H1 (cell line): ENCODE measurements at regions not wholly inside any gene's neighbourhood (a gene's known extent, or its start where the extent isn't known, plus 50 kb on each side); places are given as distances from the start of the nearest gene placed in this dataset.

ENCODE experiments used
- CTCF ChIA-PET: fragments of 300-600 bp; sonication (Branson Sonifier 250); formaldehyde crosslinking; loops from one replicate; lab custom pipeline; 2021; ENCODE audit not compliant: partially characterized antibody; lab: Charles Lee
- POLR2A ChIA-PET: fragments of 300-600 bp; sonication (Branson Sonifier 250); formaldehyde crosslinking; loops from one replicate; lab custom pipeline; 2021; ENCODE audit warnings: inconsistent platforms; ENCODE audit not compliant: partially characterized antibody; lab: Charles Lee
- DNase-seq, 2 experiments: peaks; one replicate each; pipeline versions ENCODE4 v3.0.0 to v3.0.0-alpha.2; 2010 to 2022; ENCODE audit warnings: low spot score in 2 of 2, low read depth in 1 of 2, mixed read lengths in 1 of 2
- FAIRE-seq: peaks from 2 replicates; lab custom pipeline; 2011; peaks lifted over from hg19 to GRCh38; lab: Jason Lieb, UNC
- H2AFZ ChIP-seq: 2 replicates; pipeline ENCODE4 v1.8.1; 2012; ENCODE audit warnings: low read length, inconsistent platforms
- H2AK5ac ChIP-seq: 2 replicates; pipeline ENCODE4 v1.6.1; 2013; ENCODE audit warnings: low read depth, low read length
- H2BK120ac ChIP-seq: replicated peaks from 2 replicates; pipeline ENCODE3; 2013; ENCODE audit warnings: low read depth, low read length, inconsistent platforms
- H2BK12ac ChIP-seq: 2 replicates; pipeline ENCODE4 v1.6.1; 2013; ENCODE audit warnings: low read depth, low read length
- H2BK15ac ChIP-seq: 2 replicates; pipeline ENCODE4 v1.6.1; 2013; ENCODE audit warnings: low read length
- H2BK20ac ChIP-seq: 2 replicates; pipeline ENCODE4 v1.6.1; 2013; ENCODE audit warnings: low read length
- H2BK5ac ChIP-seq: 2 replicates; pipeline ENCODE4 v1.6.1; 2013; ENCODE audit warnings: low read depth, low read length
- H3K14ac ChIP-seq: 2 replicates; pipeline ENCODE4 v1.6.1; 2013; ENCODE audit warnings: inconsistent platforms; ENCODE audit not compliant: insufficient read length
- H3K18ac ChIP-seq: 2 replicates; pipeline ENCODE4 v1.6.1; 2013; ENCODE audit warnings: low read length; ENCODE audit errors: extremely low read depth
- H3K23ac ChIP-seq: 2 replicates; pipeline ENCODE4 v1.6.1; 2013; ENCODE audit warnings: inconsistent platforms; ENCODE audit not compliant: insufficient read length
- H3K23me2 ChIP-seq: 2 replicates; pipeline ENCODE4 v1.6.1; 2013; ENCODE audit warnings: low read depth, low read length
- H3K27ac ChIP-seq: 2 replicates; pipeline ENCODE4 v1.6.1; 2011; ENCODE audit warnings: low read depth, low read length, inconsistent platforms
- H3K27me3 ChIP-seq, 4 experiments: replicated peaks in 1 of 4; 1 replicate in 1 of 4; 2 replicates in 3 of 4; pipeline versions ENCODE4 v1.6.1 to v1.8.1; 2011 to 2013; ENCODE audit warnings: low read length in 3 of 4, mild to moderate bottlenecking in 3 of 4, inconsistent platforms in 2 of 4, mixed read lengths in 2 of 4, moderate library complexity in 1 of 4; ENCODE audit not compliant: control insufficient read depth in 3 of 4, insufficient read depth in 3 of 4; ENCODE audit errors: extremely low read depth in 1 of 4
- H3K36me3 ChIP-seq, 4 experiments: 2 replicates each; pipeline versions ENCODE4 v1.6.1 to v1.8.1; 2011 to 2013; ENCODE audit warnings: mild to moderate bottlenecking in 4 of 4, low read length in 3 of 4, moderate library complexity in 2 of 4, control low read depth in 1 of 4, inconsistent platforms in 1 of 4; ENCODE audit not compliant: insufficient read depth in 4 of 4, control insufficient read depth in 2 of 4
- H3K4ac ChIP-seq: replicated peaks from 2 replicates; pipeline ENCODE3; 2013; ENCODE audit warnings: low read length, low read depth, mixed read lengths, inconsistent platforms; ENCODE audit not compliant: insufficient read length
- H3K4me1 ChIP-seq, 4 experiments: replicated peaks in 1 of 4; 1 replicate in 1 of 4; 2 replicates in 3 of 4; pipeline versions ENCODE4 v1.6.1 to v1.8.1; 2011 to 2013; ENCODE audit warnings: low read length in 3 of 4, inconsistent platforms in 2 of 4, mixed read lengths in 1 of 4; ENCODE audit not compliant: insufficient read depth in 4 of 4, control insufficient read depth in 3 of 4
- H3K4me2 ChIP-seq, 2 experiments: 2 replicates each; pipeline versions ENCODE4 v1.6.1 to v1.8.1; 2011 to 2013; ENCODE audit warnings: low read depth in 2 of 2, low read length in 2 of 2, control low read depth in 1 of 2, inconsistent platforms in 1 of 2, mild to moderate bottlenecking in 1 of 2; ENCODE audit not compliant: insufficient read depth in 1 of 2
- H3K4me3 ChIP-seq, 4 experiments: fragments of 200-600, 300-600 bp in 1 of 4; sonication (generic), shearing (Covaris generic), sonication (Bioruptor Twin) in 1 of 4; 2 replicates each; pipeline versions ENCODE4 v1.5.1 to v1.8.1; 2011 to 2016; ENCODE audit warnings: low read length in 4 of 4, low read depth in 3 of 4, control low read depth in 2 of 4, inconsistent platforms in 2 of 4, mild to moderate bottlenecking in 2 of 4, mixed read lengths in 1 of 4, moderate library complexity in 1 of 4; ENCODE audit not compliant: insufficient read depth in 2 of 4; ENCODE audit errors: extremely low read depth in 1 of 4
- H3K56ac ChIP-seq: replicated peaks from 2 replicates; pipeline ENCODE3; 2013; ENCODE audit warnings: low read depth, mild to moderate bottlenecking, mixed read lengths, low read length, inconsistent platforms; ENCODE audit not compliant: insufficient read length
- H3K79me1 ChIP-seq: 2 replicates; pipeline ENCODE4 v1.6.1; 2013; ENCODE audit warnings: low read depth, low read length, control low read depth
- H3K79me2 ChIP-seq, 2 experiments: 2 replicates each; pipeline versions ENCODE4 v1.6.1 to v1.8.1; 2012 to 2013; ENCODE audit warnings: low read length in 2 of 2, mild to moderate bottlenecking in 2 of 2, inconsistent platforms in 1 of 2; ENCODE audit not compliant: insufficient read depth in 2 of 2, control insufficient read depth in 1 of 2
- H3K9ac ChIP-seq, 4 experiments: replicated peaks in 1 of 4; 1 replicate in 1 of 4; 2 replicates in 3 of 4; pipeline versions ENCODE4 v1.6.1 to v1.8.1; 2011 to 2013; ENCODE audit warnings: low read depth in 3 of 4, low read length in 3 of 4, control low read depth in 2 of 4, mild to moderate bottlenecking in 2 of 4, moderate library complexity in 2 of 4, inconsistent platforms in 1 of 4; ENCODE audit errors: extremely low read depth in 1 of 4
- H3K9me3 ChIP-seq, 2 experiments: 2 replicates each; pipeline versions ENCODE4 v1.6.1 to v1.8.1; 2012 to 2013; ENCODE audit warnings: mild to moderate bottlenecking in 2 of 2, moderate library complexity in 2 of 2, control low read depth in 1 of 2, inconsistent platforms in 1 of 2, low read depth in 1 of 2, low read length in 1 of 2, mixed read lengths in 1 of 2; ENCODE audit not compliant: insufficient read depth in 2 of 2
- H4K20me1 ChIP-seq, 2 experiments: replicated peaks in 1 of 2; 2 replicates each; pipeline versions ENCODE3 to v1.8.1; 2011 to 2013; ENCODE audit warnings: inconsistent platforms in 2 of 2, low read length in 2 of 2, mild to moderate bottlenecking in 1 of 2; ENCODE audit not compliant: insufficient read depth in 2 of 2, control insufficient read depth in 1 of 2
- H4K5ac ChIP-seq: 2 replicates; pipeline ENCODE4 v1.6.1; 2013; ENCODE audit warnings: low read length, low read depth, mixed read lengths, inconsistent platforms; ENCODE audit not compliant: insufficient read length
- H4K8ac ChIP-seq: 2 replicates; pipeline ENCODE4 v1.8.0; 2013; ENCODE audit warnings: mild to moderate bottlenecking, moderate library complexity, low read length, inconsistent platforms; ENCODE audit not compliant: insufficient read depth; ENCODE audit errors: extremely low read depth
- H4K91ac ChIP-seq: replicated peaks from 2 replicates; pipeline ENCODE3; 2013; ENCODE audit warnings: low read length, mixed read lengths, inconsistent platforms; ENCODE audit not compliant: insufficient read length
- BRCA1 ChIP-seq: IDR thresholded peaks from 2 replicates; pipeline ENCODE4 v1.6.1; 2012; ENCODE audit warnings: low read depth, low read length, improper control_type of control experiment
- CHD1 ChIP-seq: IDR thresholded peaks from 2 replicates; pipeline ENCODE4 v1.6.1; 2012; ENCODE audit warnings: low read depth, low read length, improper control_type of control experiment
- EP300 ChIP-seq, 2 experiments: IDR thresholded peaks; 1 replicate in 1 of 2; 2 replicates in 1 of 2; pipeline ENCODE4 v1.6.1; 2011 to 2012; ENCODE audit warnings: low read depth in 2 of 2, low read length in 2 of 2, mild to moderate bottlenecking in 2 of 2, borderline replicate concordance in 1 of 2, inconsistent platforms in 1 of 2, moderate library complexity in 1 of 2
- GTF2F1 ChIP-seq: IDR thresholded peaks from 2 replicates; pipeline ENCODE4 v1.6.1; 2012; ENCODE audit warnings: low read depth, low read length, improper control_type of control experiment, borderline replicate concordance
- HDAC6 ChIP-seq: IDR thresholded peaks from one replicate; pipeline ENCODE4 v1.7.1; 2012; ENCODE audit warnings: low read depth, mild to moderate bottlenecking, inconsistent platforms, low read length, moderate library complexity
- JUN ChIP-seq: IDR thresholded peaks from 2 replicates; pipeline ENCODE4 v1.6.1; 2011; ENCODE audit warnings: low read depth, mild to moderate bottlenecking, improper control_type of control experiment, low read length
- JUND ChIP-seq: IDR thresholded peaks from 2 replicates; pipeline ENCODE4 v1.6.1; 2011; ENCODE audit warnings: mild to moderate bottlenecking, improper control_type of control experiment, low read length
- KDM4A ChIP-seq: IDR thresholded peaks from one replicate; pipeline ENCODE4 v1.7.1; 2012; ENCODE audit warnings: low read depth, mild to moderate bottlenecking, moderate library complexity, low read length, inconsistent platforms; ENCODE audit not compliant: severe bottlenecking
- NRF1 ChIP-seq: IDR thresholded peaks from 2 replicates; pipeline ENCODE4 v1.6.1; 2011; ENCODE audit warnings: mild to moderate bottlenecking, low read depth, low read length, improper control_type of control experiment
- PHF8 ChIP-seq: fragments of 200-600 bp; sonication (generic); conservative IDR thresholded peaks from 2 replicates; pipeline ENCODE4 v1.7.1; 2012; ENCODE audit warnings: low read depth, mild to moderate bottlenecking, inconsistent platforms, low read length, moderate library complexity
- RBBP5 ChIP-seq: IDR thresholded peaks from 2 replicates; pipeline ENCODE4 v1.7.1; 2012; ENCODE audit warnings: low read depth, mild to moderate bottlenecking, inconsistent platforms, low read length, moderate library complexity, borderline replicate concordance
- RNF2 ChIP-seq: fragments of 200-900, 300-1000 bp; sonication (generic); IDR thresholded peaks from 2 replicates; pipeline ENCODE4 v1.7.1; 2016; ENCODE audit warnings: borderline replicate concordance, low read depth, mild to moderate bottlenecking, antibody characterized with exemption, low read length; ENCODE audit not compliant: poor library complexity, severe bottlenecking; ENCODE audit errors: missing control alignments
- SAP30 ChIP-seq: fragments of 300-600 bp; sonication (generic); IDR thresholded peaks from 2 replicates; pipeline ENCODE4 v1.7.1; 2012; ENCODE audit warnings: low read length, moderate library complexity, mild to moderate bottlenecking, inconsistent platforms; ENCODE audit not compliant: insufficient read depth, insufficient replicate concordance
- YY1 ChIP-seq: IDR thresholded peaks from 2 replicates; pipeline ENCODE4 v1.6.1; 2011; ENCODE audit warnings: low read depth, mild to moderate bottlenecking, low read length
- ZNF274 ChIP-seq: IDR thresholded peaks from 2 replicates; pipeline ENCODE4 v1.7.0; 2012; ENCODE audit warnings: low read length, borderline replicate concordance; ENCODE audit errors: extremely low read depth
- WGBS, 2 experiments: shearing (Covaris generic) in 1 of 2; methylation state at CpG; one replicate each; pipeline versions ENCODE4 v1.1.6 to v1.1.7; 2013 to 2015; ENCODE audit warnings: low lambda C conversion rate in 2 of 2, mixed read lengths in 2 of 2, inconsistent platforms in 1 of 2, low coverage in 1 of 2, missing lambda C conversion rate in 1 of 2; ENCODE audit not compliant: insufficient replicate concordance in 2 of 2, insufficient coverage in 1 of 2, insufficient read length in 1 of 2; ENCODE audit errors: extremely low coverage in 1 of 2, missing lambda C conversion rate in 1 of 2; 5-methylcytosine and 5-hydroxymethylcytosine counted together

DNA sequence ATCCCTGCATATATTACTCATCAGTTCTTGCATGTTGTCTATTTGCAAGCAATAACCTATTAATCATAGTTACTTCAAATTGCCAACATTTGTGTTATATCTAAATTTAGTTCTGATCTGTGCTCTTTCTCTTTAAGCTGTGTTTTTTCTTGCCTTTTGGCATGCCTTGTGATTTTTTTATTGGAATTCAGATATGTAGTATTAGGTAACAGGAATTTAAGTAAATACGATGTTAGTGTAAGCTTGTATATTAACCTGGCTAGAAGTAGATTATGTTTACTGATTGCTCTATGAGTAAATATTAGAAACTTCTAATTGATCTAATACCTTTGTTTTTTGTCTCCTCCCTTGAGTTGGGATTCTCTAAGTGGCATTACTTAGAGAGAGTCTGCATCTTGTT is 718.9 kb upstream of the POT1 start:
- H3K79me1 ChIP-seq, result no peaks in the 10 kb centered on the region
- no peak for TF ChIP-seq KDM4A
- TF ChIP-seq RNF2, result no peak
- no peak for TF ChIP-seq RBBP5
- no peak for TF ChIP-seq NRF1
- no peak for TF ChIP-seq JUND
- TF ChIP-seq HDAC6, result no peak
- no peak for TF ChIP-seq YY1
- TF ChIP-seq GTF2F1, result no peak
- no peak for TF ChIP-seq ZNF274
- TF ChIP-seq PHF8, result no peak
- no peak for TF ChIP-seq EP300 (IDR thresholded peaks at IDR 0.05; ENCODE audit: borderline replicate concordance in 1 of 2, low read depth in 2 of 2, low read length in 2 of 2)
- TF ChIP-seq CHD1, result no peak
- no peak for TF ChIP-seq SAP30
- no peak for TF ChIP-seq JUN
- no peak for TF ChIP-seq BRCA1

More for the DNA sequence above, 718.9 kb upstream of the POT1 start:
- CTCF ChIA-PET, result interaction anchor here (0.6 to 1.0 kb wide), 2 partner anchors 22 to 1016 kb away, joined by 3 to 5 read pairs; no protein-coding TSS in a partner anchor
- Histone ChIP-seq H3K36me3 (no peaks in the 10 kb centered on the region), H2BK12ac (no peak overlapping the region), H3K18ac (no peak overlapping the region), H3K4me1 (peaks cover 0 to 4% (median 0%) of the 10 kb centered on the region in 4 experiments; a peak in 1 of 7 replicates), H2BK5ac (no peak overlapping the region), H2AK5ac (no peak overlapping the region), H4K5ac (no peak overlapping the region), H3K56ac (no peak overlapping the region), H3K27ac (no peak overlapping the region), H2BK20ac (no peak overlapping the region), H3K9me3 (no peaks in the 10 kb centered on the region), H3K27me3 (no peaks in the 10 kb centered on the region), H2BK120ac (no peak overlapping the region), H3K9ac (no peak overlapping the region), H3K23me2 (no peaks in the 10 kb centered on the region), H3K4me3 (no peak overlapping the region), H4K91ac (no peak overlapping the region), H4K8ac (no peak overlapping the region), H3K23ac (no peak overlapping the region), H3K4ac (no peak overlapping the region), H3K4me2 (no peak overlapping the region), H4K20me1 (no peaks in the 10 kb centered on the region), H2BK15ac (no peak overlapping the region), H3K79me2 (no peaks in the 10 kb centered on the region), H2AFZ (no peak overlapping the region), H3K14ac (no peak overlapping the region)
- DNase-seq (no peak), FAIRE-seq (no peak)
- POLR2A ChIA-PET, result no interaction called here
- WGBS, 2 experiments, result 77% methylated on average over 1 of the region's 1 CpG; no CpG with 5 or more reads in 1 of the 2 experiments
